Esophagus squamous epithelium (tissue), 5 donors: ENCODE measurements at regions not wholly inside any gene's neighbourhood (a gene's known extent, or its start where the extent isn't known, plus 50 kb on each side); places are given as distances from the start of the nearest gene placed in this dataset.
A peak's percentile ranks its signal among the peaks of the same experiment; 100 is the strongest.

Experiments
- DNase-seq: peaks from one replicate; lab custom pipeline; 2025; lab: John Stamatoyannopoulos, UW
- H3K27ac ChIP-seq, 4 donors: fragments of 200-600 bp; sonication (generic); one replicate each; pipeline ENCODE4 v1.5.1; 2016 to 2019; ENCODE audit warnings: mild to moderate bottlenecking in 1 of 4
- H3K27me3 ChIP-seq, 4 donors: fragments of 200-600 bp; sonication (generic); 1 replicate in 3 of 4; 2 replicates in 1 of 4; pipeline versions ENCODE4 v1.5.1 to v1.6.0; 2017 to 2021; ENCODE audit warnings: antibody characterized with exemption in 1 of 4
- H3K36me3 ChIP-seq, 3 donors: fragments of 200-600 bp; sonication (generic); one replicate each; pipeline ENCODE4 v1.5.1; 2016 to 2019
- H3K4me1 ChIP-seq, 3 donors: fragments of 200-600 bp; sonication (generic); one replicate each; pipeline ENCODE4 v1.5.1; 2017 to 2019
- H3K4me3 ChIP-seq, 4 donors: fragments of 200-600 bp; sonication (generic); 1 replicate in 3 of 4; 2 replicates in 1 of 4; pipeline ENCODE4 v1.5.1; 2016 to 2019; ENCODE audit warnings: mild to moderate bottlenecking in 2 of 4, moderate library complexity in 1 of 4
- H3K9me3 ChIP-seq, 3 donors: fragments of 200-600 bp; sonication (generic); one replicate each; pipeline ENCODE4 v1.5.1; 2016 to 2019
- CTCF ChIP-seq, 6 experiments: fragments of 450-650 bp in 4 of 6; fragments of 200-600 bp in 2 of 6; sonication (generic) in 2 of 6; IDR thresholded peaks; one replicate each; pipeline ENCODE4 v1.5.1; 2016 to 2019; ENCODE audit warnings: antibody characterized with exemption in 6 of 6, mild to moderate bottlenecking in 4 of 6, moderate library complexity in 4 of 6
- POLR2A ChIP-seq, 4 donors: fragments of 450-650 bp; IDR thresholded peaks; one replicate each; pipeline ENCODE4 v1.6.1; 2017; ENCODE audit warnings: antibody characterized with exemption in 4 of 4, mild to moderate bottlenecking in 4 of 4, moderate library complexity in 3 of 4
- whole genome bisulfite sequencing, 2 donors: methylation state at CpG; one replicate each; pipeline ENCODE4 v1.1.5; 2018; 5-methylcytosine and 5-hydroxymethylcytosine counted together
- intact Hi-C: fragments of 100-400 bp; cut with DNase I; formaldehyde crosslinking; loops from one replicate; pipeline ENCODE4 v1.15.0; 2022
- donor health status: DM: yes; HTN: yes; CAD: no.

- intact Hi-C loops: no loop called here
- no peaks in the 10 kb centered on the region for H3K4me1 ChIP-seq
- no peak for DNase-seq
- no peaks in the 10 kb centered on the region for H3K27me3 ChIP-seq
- no peak overlapping the region for H3K4me3 ChIP-seq
- no peak overlapping the region for H3K27ac ChIP-seq
- WGBS, 2 donors: 59 to 81% methylated on average over 1 of the region's 1 CpG
- no peaks in the 10 kb centered on the region for H3K36me3 ChIP-seq
- TF ChIP-seq POLR2A (IDR thresholded peaks at IDR 0.05) (no peak), CTCF (IDR thresholded peaks at IDR 0.05) (no peak)
- no peaks in the 10 kb centered on the region for H3K9me3 ChIP-seq
Observed at GRCh38 chr5:121707178-121707577, 144.5 kb upstream of the FTMT start.

GRCh38 chr5:121711416-121711815, 140.3 kb upstream of the FTMT start:
- TF ChIP-seq POLR2A (IDR thresholded peaks at IDR 0.05): no peak
- TF ChIP-seq CTCF (IDR thresholded peaks at IDR 0.05): no peak

GRCh38 chr5:121719255-121719654, 132.4 kb upstream of the FTMT start:
- 60 to 67% methylated on average over 2 of the region's 2 CpGs for WGBS, 2 donors
- intact Hi-C loops: no loop called here

More at GRCh38 chr5:121711416-121711815, 140.3 kb upstream of the FTMT start:
- H3K27ac ChIP-seq: no peak overlapping the region
- no peaks in the 10 kb centered on the region for H3K27me3 ChIP-seq
- no peaks in the 10 kb centered on the region for H3K9me3 ChIP-seq
- intact Hi-C loops: no loop called here
- no peaks in the 10 kb centered on the region for H3K36me3 ChIP-seq
- H3K4me3 ChIP-seq: no peak overlapping the region
- DNase-seq: no peak
- no peaks in the 10 kb centered on the region for H3K4me1 ChIP-seq

GRCh38 chr5:121725450-121725849, 126.2 kb upstream of the FTMT start:
- 8 to 25% methylated on average over 1 of the region's 1 CpG for WGBS, 2 donors
- intact Hi-C loops: no loop called here
- Histone ChIP-seq H3K36me3 (no peaks in the 10 kb centered on the region), H3K4me1 (peaks cover 0 to 8% (median 6%) of the 10 kb centered on the region in 3 donors), H3K4me3 (no peak overlapping the region), H3K27ac (peak overlapping the region in 2 of 4 donors; percentile 41 to 42), H3K9me3 (no peaks in the 10 kb centered on the region), H3K27me3 (no peaks in the 10 kb centered on the region)
- no peak for DNase-seq
- TF ChIP-seq POLR2A (IDR thresholded peaks at IDR 0.05) (no peak), CTCF (IDR thresholded peaks at IDR 0.05) (no peak)

More at GRCh38 chr5:121719255-121719654, 132.4 kb upstream of the FTMT start:
- no peak for DNase-seq
- no peak overlapping the region for H3K4me3 ChIP-seq
- TF ChIP-seq CTCF (IDR thresholded peaks at IDR 0.05) (no peak), POLR2A (IDR thresholded peaks at IDR 0.05) (no peak)
- H3K9me3 ChIP-seq: no peaks in the 10 kb centered on the region
- no peaks in the 10 kb centered on the region for H3K36me3 ChIP-seq
- no peaks in the 10 kb centered on the region for H3K4me1 ChIP-seq
- H3K27ac ChIP-seq: no peak overlapping the region
- no peaks in the 10 kb centered on the region for H3K27me3 ChIP-seq

GRCh38 chr5:121726991-121727390, 124.7 kb upstream of the FTMT start:
- Histone ChIP-seq H3K4me1 (peaks cover 0 to 8% (median 6%) of the 10 kb centered on the region in 3 donors), H3K9me3 (no peaks in the 10 kb centered on the region), H3K4me3 (no peak overlapping the region), H3K27ac (no peak overlapping the region), H3K27me3 (no peaks in the 10 kb centered on the region), H3K36me3 (no peaks in the 10 kb centered on the region)
- intact Hi-C loops: no loop called here
- TF ChIP-seq POLR2A (IDR thresholded peaks at IDR 0.05) (no peak), CTCF (IDR thresholded peaks at IDR 0.05) (no peak)
- no peak for DNase-seq
- 73 to 76% methylated on average over 8 of the region's 8 CpGs for WGBS, 2 donors
